HK-2 (cell line): ENCODE measurements at regions not wholly inside any gene's neighbourhood (a gene's known extent, or its start where the extent isn't known, plus 50 kb on each side); places are given as distances from the start of the nearest gene placed in this dataset.

ENCODE experiments used
- DNase-seq: peaks from one replicate; pipeline ENCODE4 v3.0.0-alpha.2; 2018; ENCODE audit not compliant: unreplicated experiment

GRCh38 chr11:15536438-15536837, 421.7 kb downstream of the INSC start:
- no peak for DNase-seq

GRCh38 chr11:15539645-15540044, 424.9 kb downstream of the INSC start:
- no peak for DNase-seq

DNA sequence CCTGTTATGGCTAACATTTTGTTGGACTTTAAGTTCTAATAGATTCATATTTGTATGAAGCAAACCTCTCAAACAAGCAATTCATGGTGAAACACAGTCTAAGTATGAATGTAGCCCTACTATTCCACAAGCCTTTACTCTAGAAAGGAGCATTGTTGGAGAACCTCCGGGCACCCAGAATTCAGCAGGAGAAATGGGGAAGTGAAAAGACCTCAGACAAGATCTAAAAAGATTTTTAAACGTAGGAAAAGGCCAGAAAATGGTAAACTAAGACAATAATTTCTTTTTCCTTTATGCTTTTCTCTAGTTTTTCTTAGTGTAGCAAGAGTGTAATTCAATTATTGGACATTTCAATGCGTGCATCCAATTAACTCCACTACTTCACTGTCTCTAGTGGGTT, 426.4 kb downstream of the INSC start:
- DNase-seq: no peak

GRCh38 chr11:15544353-15544752, 429.6 kb downstream of the INSC start:
- DNase-seq: no peak

DNA sequence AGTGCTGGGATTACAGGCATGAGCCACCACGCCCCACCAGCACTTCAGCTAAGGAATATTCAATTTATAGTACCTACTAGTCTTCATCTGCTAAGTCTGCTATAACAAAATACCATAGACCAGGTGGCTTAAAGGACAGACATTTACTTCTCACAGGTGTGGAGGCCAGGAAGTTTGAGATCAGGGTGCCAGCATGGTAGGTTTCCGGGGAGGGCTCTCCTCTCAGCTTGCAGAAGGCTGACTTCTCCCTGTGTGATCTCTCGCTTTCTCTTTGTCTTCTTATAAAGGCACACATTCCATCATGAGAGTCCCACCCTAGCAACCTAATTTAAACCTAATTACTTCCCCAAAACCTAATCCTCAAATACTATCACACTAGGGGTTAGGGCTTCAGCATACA, 433.0 kb downstream of the INSC start:
- DNase-seq: no peak

DNA sequence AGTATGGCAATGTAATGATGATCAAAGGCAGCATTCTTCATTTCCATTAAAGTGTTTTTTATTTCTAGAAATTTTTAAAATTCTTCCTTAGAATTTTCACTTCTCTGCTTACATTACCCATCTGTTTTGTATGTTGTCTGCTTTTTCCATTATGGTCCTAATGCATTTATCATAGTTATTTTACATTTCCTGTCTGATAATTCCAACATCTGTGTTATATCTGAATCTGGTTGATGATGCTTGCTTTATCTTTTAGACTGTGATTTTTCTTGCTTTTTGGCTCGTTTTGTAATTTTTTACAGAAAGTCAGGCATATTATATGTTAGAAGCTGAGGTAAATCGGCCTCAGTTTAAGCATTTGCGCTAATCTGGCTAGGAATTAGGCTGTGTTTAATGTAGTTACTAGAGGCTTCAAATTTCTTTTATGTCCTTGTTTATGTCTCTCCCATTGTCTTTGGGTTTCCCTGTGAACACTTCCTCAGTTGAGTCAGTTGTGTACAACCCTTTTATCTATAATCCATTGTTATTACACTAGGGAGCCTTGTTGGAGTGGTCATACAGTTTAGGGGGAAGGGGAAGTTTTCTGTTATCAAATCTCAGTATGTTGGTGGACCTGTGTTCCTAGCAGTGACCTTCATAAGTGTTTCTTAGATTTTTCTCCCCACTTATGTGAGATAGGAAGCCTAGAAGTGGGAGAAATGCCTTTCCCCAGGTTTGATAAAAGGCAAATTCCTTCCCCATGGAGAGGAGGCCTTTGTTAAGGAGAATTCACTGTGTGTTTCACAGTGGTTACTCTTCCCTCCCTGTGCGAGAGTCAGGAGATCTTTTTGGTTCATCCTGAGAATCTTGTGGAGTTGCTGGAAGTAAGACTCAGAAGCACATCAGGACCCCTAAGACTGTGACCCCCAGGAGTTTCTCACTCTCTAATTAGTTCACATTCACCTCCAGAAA, 437.5 kb downstream of the INSC start:
- DNase-seq: no peak

DNA sequence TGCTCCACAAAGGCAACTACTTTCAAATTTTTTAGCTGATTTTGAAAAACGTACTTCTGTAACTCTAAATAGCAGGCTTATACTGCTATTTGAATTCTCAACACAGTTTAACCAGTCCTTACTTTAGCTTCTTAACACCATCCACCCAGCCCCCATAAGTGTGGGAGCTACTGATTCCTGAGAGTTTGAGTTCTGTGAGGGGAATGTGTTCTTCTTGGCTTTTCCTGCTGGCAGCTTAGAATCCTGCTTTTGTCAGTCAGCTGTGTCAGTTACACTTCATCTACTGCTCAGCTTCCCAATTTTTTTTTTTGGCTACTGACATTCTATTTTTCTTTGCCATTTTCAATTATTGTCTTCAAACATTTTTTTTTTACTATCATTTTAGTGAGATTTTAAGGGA, 440.4 kb downstream of the INSC start:
- DNase-seq: no peak

GRCh38 chr11:15557457-15558230, 442.9 kb downstream of the INSC start:
- no peak for DNase-seq

- no peak for DNase-seq
Observed at GRCh38 chr11:15558513-15559181, 443.9 kb downstream of the INSC start.

GRCh38 chr11:15560689-15561467, 446.2 kb downstream of the INSC start:
- DNase-seq: no peak

- DNase-seq: no peak
Observed at GRCh38 chr11:15562230-15562629, 447.5 kb downstream of the INSC start.

DNA sequence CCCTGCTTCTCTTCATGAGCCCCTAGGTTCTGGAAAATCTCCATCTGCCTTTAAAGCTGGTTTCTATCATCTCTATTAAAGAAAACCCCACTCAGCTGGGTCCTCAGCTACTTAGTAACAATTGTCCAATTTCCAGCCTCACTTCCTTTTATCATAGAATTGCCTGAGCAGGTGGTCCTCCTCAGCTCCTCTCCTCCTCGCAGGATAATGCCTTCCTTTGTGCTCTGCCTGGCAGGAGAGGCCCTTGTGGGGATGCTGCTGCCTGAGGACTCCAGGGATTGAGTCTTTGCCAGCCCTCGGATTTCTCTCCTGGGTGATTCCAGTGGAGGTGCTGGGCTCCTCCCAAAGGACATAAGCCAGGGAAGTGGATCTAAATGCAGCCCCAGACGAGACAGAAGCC, 448.3 kb downstream of the INSC start:
- DNase-seq: no peak

- DNase-seq: no peak
Observed at GRCh38 chr11:15565880-15566279, 451.2 kb downstream of the INSC start.

DNA sequence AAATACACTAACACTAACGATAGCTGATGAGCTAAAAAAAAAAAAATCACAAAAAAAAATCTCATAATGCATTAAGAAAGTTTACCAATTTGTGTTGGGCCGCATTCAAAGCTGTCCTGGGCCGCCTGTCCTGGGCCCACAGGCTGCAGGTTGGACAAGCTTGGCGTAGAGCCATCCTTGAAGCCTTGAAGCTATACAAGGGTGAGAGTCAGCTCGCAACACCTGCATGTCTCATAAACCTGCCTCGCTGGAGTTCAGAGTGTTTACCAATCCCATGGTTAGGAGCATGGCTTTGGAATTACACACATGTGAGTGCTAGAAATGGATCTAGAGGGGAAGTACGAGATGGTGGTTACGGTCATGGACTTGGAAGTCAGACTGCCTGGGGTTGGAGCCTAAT, 453.7 kb downstream of the INSC start:
- DNase-seq: no peak

- no peak for DNase-seq
Observed at GRCh38 chr11:15569305-15570025, 454.7 kb downstream of the INSC start.

DNA sequence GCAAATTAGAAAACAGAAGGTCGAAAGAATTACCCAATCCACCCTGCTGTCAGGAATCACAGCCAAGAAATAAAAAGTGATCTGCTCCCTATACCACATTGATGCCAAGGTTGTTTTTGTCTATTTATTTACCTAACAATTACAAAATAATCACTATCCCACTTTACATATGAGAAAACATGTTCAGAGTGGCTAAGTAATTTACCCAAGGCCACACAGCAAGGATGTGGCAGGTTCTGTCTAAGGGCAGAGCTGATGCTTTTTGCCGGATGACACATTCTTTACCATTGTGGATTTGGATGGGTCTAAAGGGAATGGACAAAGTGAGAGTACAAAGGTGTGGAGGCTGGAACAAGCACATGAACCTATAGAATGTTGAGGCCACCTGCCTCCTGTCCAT, 460.7 kb downstream of the INSC start:
- no peak for DNase-seq

- DNase-seq: no peak
Observed at GRCh38 chr11:15576769-15577168, 462.0 kb downstream of the INSC start.

DNA sequence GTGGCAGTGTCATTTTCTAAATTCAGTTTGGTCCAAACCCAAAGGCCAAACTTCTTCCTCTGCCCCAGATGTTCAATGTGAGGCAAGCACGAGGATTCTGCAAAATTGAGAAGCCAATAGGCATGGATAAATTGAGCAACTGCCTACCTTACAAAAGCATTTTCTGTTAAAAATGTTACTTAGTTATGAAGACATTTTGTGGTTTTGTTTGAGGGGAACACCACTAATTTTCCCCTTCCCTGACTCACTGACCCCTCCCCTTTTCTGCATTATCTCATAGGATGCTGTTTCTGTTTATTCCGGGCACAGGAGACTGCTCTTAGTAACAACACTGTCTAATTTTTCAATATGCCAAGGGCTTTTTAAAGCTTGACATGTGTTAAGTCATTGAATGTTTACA, 462.8 kb downstream of the INSC start:
- DNase-seq: no peak

DNA sequence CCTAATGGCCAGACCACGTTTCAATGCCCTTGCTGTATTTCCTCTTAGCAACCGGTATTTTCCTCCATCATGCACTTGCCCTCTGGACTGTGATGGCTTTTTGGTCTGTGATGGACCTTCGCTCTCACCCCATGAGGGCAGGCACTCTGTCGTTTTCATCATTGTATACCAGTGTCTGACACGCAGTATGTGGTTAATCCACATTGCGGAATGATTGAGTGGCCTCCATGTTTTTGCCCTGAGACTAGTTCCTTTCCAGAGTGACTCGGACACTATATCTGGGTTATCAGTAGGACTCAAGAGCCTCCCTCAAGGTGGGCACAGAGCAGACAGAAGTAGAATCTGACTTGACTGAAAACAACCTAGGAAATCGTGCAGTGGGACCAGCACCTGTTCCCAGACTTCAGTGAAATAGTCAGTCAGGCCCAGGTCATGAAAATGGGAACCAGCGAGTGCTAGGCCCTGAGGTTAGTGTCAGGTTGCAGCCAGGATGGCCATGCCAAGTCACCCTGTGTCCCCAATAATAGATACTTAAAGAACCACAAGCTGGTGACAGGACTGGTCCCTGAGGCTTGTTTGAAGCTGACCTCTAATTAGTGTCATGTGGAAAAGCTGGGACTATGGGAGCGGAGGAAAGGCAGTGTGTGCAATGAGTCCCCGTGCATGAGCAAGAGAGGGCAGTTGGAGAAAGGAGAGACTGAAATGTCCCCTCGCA, 464.7 kb downstream of the INSC start:
- DNase-seq: no peak

DNA sequence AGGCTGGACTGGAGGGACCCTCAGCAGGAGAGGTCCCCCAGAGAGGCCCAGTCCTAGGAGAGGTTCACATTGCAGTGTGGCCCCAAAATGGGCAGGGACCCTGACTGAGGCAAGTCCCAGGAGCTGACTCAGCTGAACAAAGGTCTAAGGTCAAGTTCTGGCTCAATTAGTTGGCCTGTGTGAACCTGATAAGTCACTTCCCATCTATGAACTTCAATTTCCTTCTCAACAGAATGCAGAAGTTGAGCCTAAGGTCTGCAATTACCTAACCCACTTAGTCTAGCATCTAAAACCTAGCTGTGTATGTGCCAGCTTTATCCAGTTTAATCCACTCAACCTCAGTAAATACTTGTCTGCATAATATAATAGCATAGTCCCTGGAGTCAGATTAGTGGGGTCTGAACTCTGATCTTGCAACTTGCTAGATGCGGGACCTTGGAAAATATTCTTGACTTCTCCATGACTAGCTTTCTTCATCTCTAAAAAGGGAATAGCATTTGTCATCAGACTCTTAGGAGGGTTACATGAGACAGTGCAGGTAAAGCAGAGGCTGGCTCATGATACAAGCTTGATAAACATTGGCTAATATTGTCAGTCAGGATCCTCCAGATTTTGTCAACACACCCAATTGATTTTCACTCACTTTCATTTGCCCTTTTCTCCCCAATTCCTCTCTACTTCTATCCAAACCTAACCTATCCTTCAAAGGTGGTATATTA, 465.5 kb downstream of the INSC start:
- DNase-seq: no peak
